PC-9 (cell line): ENCODE measurements at regions not wholly inside any gene's neighbourhood (a gene's known extent, or its start where the extent isn't known, plus 50 kb on each side); places are given as distances from the start of the nearest gene placed in this dataset.

Experiments used
- BruUV-seq: library from RNA; stranded (reverse); fragments of 400-500 nt; replicated peaks from 2 replicates; lab custom pipeline; 2021; lab: Mats Ljungman, UMichigan
- CTCF ChIA-PET: fragments of 300-600 bp; sonication (Branson Sonifier 250); formaldehyde crosslinking; loops from one replicate; lab custom pipeline; 2022; ENCODE audit warnings: antibody characterized with exemption; lab: Charles Lee
- POLR2A ChIA-PET: fragments of 300-600 bp; sonication (Branson Sonifier 250); formaldehyde crosslinking; loops from one replicate; lab custom pipeline; 2022; ENCODE audit warnings: antibody characterized with exemption; ENCODE audit not compliant: unreplicated experiment; lab: Charles Lee
- DNase-seq, 2 experiments: peaks; one replicate each; pipeline versions ENCODE4 v3.0.0 to v3.0.0-alpha.2; 2015 to 2022; ENCODE audit warnings: mixed read lengths in 1 of 2
- H2AFZ ChIP-seq: fragments of 200-600 bp; sonication (generic); 2 replicates; pipeline ENCODE4 v1.8.1; 2017; ENCODE audit warnings: antibody characterized with exemption
- H3F3A ChIP-seq: fragments of 200-600 bp; sonication (generic); 2 replicates; pipeline ENCODE4 v1.8.1; 2017; ENCODE audit warnings: antibody characterized with exemption, mild to moderate bottlenecking, low read depth; ENCODE audit not compliant: insufficient read depth
- H3K27ac ChIP-seq: fragments of 200-600 bp; sonication (generic); 2 replicates; pipeline ENCODE4 v1.6.1; 2016; ENCODE audit warnings: mixed run types
- H3K27me3 ChIP-seq: fragments of 200-600 bp; sonication (generic); 2 replicates; pipeline ENCODE4 v1.6.1; 2016; ENCODE audit warnings: low read depth, mixed run types; ENCODE audit not compliant: insufficient read depth
- H3K36me3 ChIP-seq: fragments of 200-600 bp; sonication (generic); 2 replicates; pipeline ENCODE4 v1.6.1; 2016; ENCODE audit warnings: low read depth, mixed run types
- H3K4me1 ChIP-seq: fragments of 200-600 bp; sonication (generic); replicated peaks from 2 replicates; pipeline ENCODE4 v1.6.1; 2016; ENCODE audit warnings: mixed run types; ENCODE audit not compliant: insufficient read depth
- H3K4me2 ChIP-seq: fragments of 200-600 bp; sonication (generic); 2 replicates; pipeline ENCODE4 v1.6.1; 2017; ENCODE audit warnings: mixed run types
- H3K4me3 ChIP-seq: fragments of 200-600 bp; sonication (generic); 2 replicates; pipeline ENCODE4 v1.6.1; 2016; ENCODE audit warnings: mixed run types
- H3K79me2 ChIP-seq: fragments of 200-600 bp; sonication (generic); 2 replicates; pipeline ENCODE4 v1.6.1; 2017; ENCODE audit warnings: low read depth, mixed run types
- H3K9me2 ChIP-seq: fragments of 200-600 bp; sonication (generic); 2 replicates; pipeline ENCODE4 v1.8.1; 2017; ENCODE audit warnings: mild to moderate bottlenecking; ENCODE audit not compliant: insufficient read depth
- H3K9me3 ChIP-seq: fragments of 200-600 bp; sonication (generic); 2 replicates; pipeline ENCODE4 v1.8.1; 2016; ENCODE audit warnings: low read depth; ENCODE audit not compliant: insufficient read depth
- H4K20me1 ChIP-seq: fragments of 200-600 bp; sonication (generic); 2 replicates; pipeline ENCODE4 v1.8.1; 2017; ENCODE audit not compliant: insufficient read depth
- CTCF ChIP-seq: fragments of 200-600 bp; sonication (generic); conservative IDR thresholded peaks from 2 replicates; pipeline ENCODE4 v1.6.1; 2017; ENCODE audit warnings: mixed run types, antibody characterized with exemption, mild to moderate bottlenecking, moderate library complexity
- EZH2 ChIP-seq: fragments of 200-600 bp; sonication (generic); IDR thresholded peaks from 2 replicates; pipeline ENCODE4 v1.8.0; 2017; ENCODE audit warnings: antibody characterized with exemption, low read depth
- intact Hi-C: fragments of 100-400 bp; cut with micrococcal nuclease; formaldehyde crosslinking; loops from one replicate; pipeline ENCODE4 v1.10.0; 2022; ENCODE audit not compliant: unreplicated experiment

GRCh38 chr2:82852787-82853186 lies 1606.3 kb downstream of the SUCLG1 start:
- intact Hi-C loops = no loop called here
- DNase-seq = no peak
- Histone ChIP-seq H3K4me3 (no peak overlapping the region), H3K36me3 (no peaks in the 10 kb centered on the region), H3K9me3 (no peaks in the 10 kb centered on the region), H2AFZ (no peak overlapping the region), H3K79me2 (no peaks in the 10 kb centered on the region), H3K9me2 (no peaks in the 10 kb centered on the region), H3K27me3 (no peaks in the 10 kb centered on the region), H3F3A (no peaks in the 10 kb centered on the region), H3K4me2 (no peak overlapping the region), H3K4me1 (no peaks in the 10 kb centered on the region), H3K27ac (no peak overlapping the region), H4K20me1 (no peaks in the 10 kb centered on the region)
- no peak for TF ChIP-seq CTCF
- TF ChIP-seq EZH2 = no peak
- no TSS peak for BruUV-seq
- ChIA-PET POLR2A (no interaction called here), CTCF (no interaction called here)

- H3K36me3 ChIP-seq = no peaks in the 10 kb centered on the region
- no peaks in the 10 kb centered on the region for H4K20me1 ChIP-seq
- no peak overlapping the region for H3K4me2 ChIP-seq
- H3K27me3 ChIP-seq = no peaks in the 10 kb centered on the region
- ChIA-PET POLR2A (no interaction called here), CTCF (no interaction called here)
- H3K4me3 ChIP-seq = no peak overlapping the region
- no TSS peak for BruUV-seq
- no peaks in the 10 kb centered on the region for H3K9me3 ChIP-seq
- H3K79me2 ChIP-seq = no peaks in the 10 kb centered on the region
- TF ChIP-seq EZH2 = no peak
- no peak for TF ChIP-seq CTCF
- H3K27ac ChIP-seq = no peak overlapping the region
- no peak for DNase-seq
- no peak overlapping the region for H2AFZ ChIP-seq
- H3K9me2 ChIP-seq = no peaks in the 10 kb centered on the region
- H3F3A ChIP-seq = no peaks in the 10 kb centered on the region
- intact Hi-C loops = no loop called here
- H3K4me1 ChIP-seq = no peaks in the 10 kb centered on the region
These were observed 1610.8 kb downstream of the SUCLG1 start for GRCh38 chr2:82848285-82848684.

- no peaks in the 10 kb centered on the region for H3K9me2 ChIP-seq
- no peaks in the 10 kb centered on the region for H3K27me3 ChIP-seq
- no peak overlapping the region for H2AFZ ChIP-seq
- no peak for DNase-seq
- H4K20me1 ChIP-seq = no peaks in the 10 kb centered on the region
- no peak for TF ChIP-seq CTCF
- TF ChIP-seq EZH2 = no peak
- no peaks in the 10 kb centered on the region for H3K36me3 ChIP-seq
- POLR2A ChIA-PET = no interaction called here
- no peaks in the 10 kb centered on the region for H3F3A ChIP-seq
- no peaks in the 10 kb centered on the region for H3K9me3 ChIP-seq
- no peak overlapping the region for H3K27ac ChIP-seq
- intact Hi-C loops = no loop called here
- no peaks in the 10 kb centered on the region for H3K79me2 ChIP-seq
- H3K4me3 ChIP-seq = no peak overlapping the region
- CTCF ChIA-PET = no interaction called here
- H3K4me2 ChIP-seq = no peak overlapping the region
- no TSS peak for BruUV-seq
- H3K4me1 ChIP-seq = no peaks in the 10 kb centered on the region
These were observed 1620.0 kb downstream of the SUCLG1 start for GRCh38 chr2:82839036-82839435.
